Prostate gland (tissue), 2 donors: ENCODE measurements at regions not wholly inside any gene's neighbourhood (a gene's known extent, or its start where the extent isn't known, plus 50 kb on each side); places are given as distances from the start of the nearest gene placed in this dataset.

ENCODE experiments used
- DNase-seq: peaks from one replicate; pipeline ENCODE4 v3.0.0-alpha.2; 2019; ENCODE audit warnings: low spot score
- H3K27ac ChIP-seq, 2 donors: fragments of 200-600 bp; sonication (generic); 2 replicates each; pipeline ENCODE4 v1.5.1; 2017 to 2019
- H3K27me3 ChIP-seq: fragments of 200-600 bp; sonication (generic); replicated peaks from 2 replicates; pipeline ENCODE4 v1.5.1; 2019; ENCODE audit not compliant: insufficient read depth
- H3K36me3 ChIP-seq, 2 donors: fragments of 200-600 bp; sonication (generic); 1 replicate in 1 of 2; 2 replicates in 1 of 2; pipeline versions ENCODE4 v1.5.1 to v1.8.1; 2017 to 2019
- H3K4me1 ChIP-seq: fragments of 200-600 bp; sonication (generic); replicated peaks from 2 replicates; pipeline ENCODE4 v1.5.1; 2019
- H3K4me3 ChIP-seq, 2 donors: fragments of 200-600 bp; sonication (generic); 2 replicates each; pipeline ENCODE4 v1.5.1; 2017 to 2019
- H3K9me3 ChIP-seq: fragments of 200-600 bp; sonication (generic); 2 replicates; pipeline ENCODE4 v1.5.1; 2017
- CTCF ChIP-seq, 4 experiments: fragments of 200-600 bp in 2 of 4; fragments of 450-650 bp in 2 of 4; sonication (generic) in 2 of 4; IDR thresholded peaks; 1 replicate in 3 of 4; 2 replicates in 1 of 4; pipeline ENCODE4 v1.5.1; 2016 to 2019; ENCODE audit warnings: antibody characterized with exemption in 4 of 4, mild to moderate bottlenecking in 2 of 4, moderate library complexity in 2 of 4
- POLR2A ChIP-seq: fragments of 450-650 bp; IDR thresholded peaks from one replicate; pipeline ENCODE4 v1.6.1; 2016; ENCODE audit warnings: antibody characterized with exemption, mild to moderate bottlenecking
- POLR2AphosphoS5 ChIP-seq: sonication (generic); formaldehyde crosslinking; IDR thresholded peaks from one replicate; pipeline ENCODE4 v1.6.1; 2017; ENCODE audit warnings: antibody characterized with exemption
- WGBS: methylation state at CpG from one replicate; pipeline ENCODE4 v1.1.5; 2018; 5-methylcytosine and 5-hydroxymethylcytosine counted together
- intact Hi-C: fragments of 100-400 bp; cut with DNase I; formaldehyde crosslinking; loops from one replicate; pipeline ENCODE4 v1.14.2; 2022

- H3K27ac ChIP-seq, result no peak overlapping the region
- no peaks in the 10 kb centered on the region for H3K36me3 ChIP-seq
- peak; percentile 1 for DNase-seq
- WGBS, result 94% methylated on average over 3 of the region's 3 CpGs
- H3K9me3 ChIP-seq, result no peaks in the 10 kb centered on the region
- H3K4me3 ChIP-seq, result no peak overlapping the region
- TF ChIP-seq POLR2A, result no peak
- no peak for TF ChIP-seq CTCF (IDR thresholded peaks at IDR 0.05)
- TF ChIP-seq POLR2AphosphoS5, result no peak
- peaks cover 10% of the 10 kb centered on the region for H3K27me3 ChIP-seq
- no peaks in the 10 kb centered on the region for H3K4me1 ChIP-seq
- intact Hi-C loops, result no loop called here
Observed at GRCh38 chr22:49242480-49242879, 585.2 kb downstream of the BRD1 start.

- Histone ChIP-seq H3K27me3 (peaks cover 10% of the 10 kb centered on the region), H3K4me1 (no peaks in the 10 kb centered on the region), H3K27ac (no peak overlapping the region), H3K9me3 (no peaks in the 10 kb centered on the region), H3K36me3 (no peaks in the 10 kb centered on the region), H3K4me3 (no peak overlapping the region)
- 82% methylated on average over 31 of the region's 31 CpGs for WGBS
- TF ChIP-seq POLR2A (no peak), POLR2AphosphoS5 (no peak), CTCF (IDR thresholded peaks at IDR 0.05) (no peak)
- DNase-seq, result peak; percentile 1
- intact Hi-C loops, result no loop called here
Observed at GRCh38 chr22:49241174-49241851, 586.4 kb downstream of the BRD1 start.

GRCh38 chr22:49240472-49240871, 587.2 kb downstream of the BRD1 start:
- no peak overlapping the region for H3K27ac ChIP-seq
- TF ChIP-seq POLR2AphosphoS5 (no peak), POLR2A (no peak), CTCF (IDR thresholded peaks at IDR 0.05) (no peak)
- H3K9me3 ChIP-seq, result no peaks in the 10 kb centered on the region
- H3K36me3 ChIP-seq, result no peaks in the 10 kb centered on the region
- peak; percentile 1 for DNase-seq
- peaks cover 10% of the 10 kb centered on the region for H3K27me3 ChIP-seq
- no peaks in the 10 kb centered on the region for H3K4me1 ChIP-seq
- WGBS, result 77% methylated on average over 11 of the region's 12 CpGs
- intact Hi-C loops, result no loop called here
- no peak overlapping the region for H3K4me3 ChIP-seq

- intact Hi-C loops, result no loop called here
- Histone ChIP-seq H3K27ac (no peak overlapping the region), H3K36me3 (no peaks in the 10 kb centered on the region), H3K4me3 (no peak overlapping the region), H3K9me3 (no peaks in the 10 kb centered on the region), H3K4me1 (no peaks in the 10 kb centered on the region), H3K27me3 (peaks cover 10% of the 10 kb centered on the region)
- TF ChIP-seq CTCF (IDR thresholded peaks at IDR 0.05) (no peak), POLR2A (no peak), POLR2AphosphoS5 (no peak)
- 79% methylated on average over 9 of the region's 9 CpGs for WGBS
- DNase-seq, result peak; percentile 1
Observed at GRCh38 chr22:49240016-49240380, 587.7 kb downstream of the BRD1 start.

- Histone ChIP-seq H3K4me3 (no peak overlapping the region), H3K27ac (no peak overlapping the region), H3K27me3 (peaks cover 10% of the 10 kb centered on the region), H3K36me3 (no peaks in the 10 kb centered on the region), H3K9me3 (no peaks in the 10 kb centered on the region), H3K4me1 (no peaks in the 10 kb centered on the region)
- DNase-seq, result no peak
- 81% methylated on average over 18 of the region's 18 CpGs for whole genome bisulfite sequencing
- no peak for TF ChIP-seq POLR2A
- TF ChIP-seq CTCF (IDR thresholded peaks at IDR 0.05), result no peak
- no peak for TF ChIP-seq POLR2AphosphoS5
- intact Hi-C loops, result no loop called here
Observed at GRCh38 chr22:49239264-49240015, 588.2 kb downstream of the BRD1 start.
